M059J (cell line): ENCODE measurements at regions not wholly inside any gene's neighbourhood (a gene's known extent, or its start where the extent isn't known, plus 50 kb on each side); places are given as distances from the start of the nearest gene placed in this dataset.
"Not testable (repeated sequence)": the region's sequence is repeated elsewhere in the genome, so short reads cannot be mapped to it uniquely, and the experiment has no call there.

Experiments
- DNase-seq: peaks from one replicate; pipeline ENCODE4 v3.0.0-alpha.2; 2012; ENCODE audit warnings: low read depth

- no peak for DNase-seq
These were observed 135.5 kb downstream of the CEMIP2 start for GRCh38 chr9:71632776-71633175.

GRCh38 chr9:71630377-71630995, 137.8 kb downstream of the CEMIP2 start:
- DNase-seq: no peak

- no peak for DNase-seq
These were observed 138.6 kb downstream of the CEMIP2 start for GRCh38 chr9:71629578-71630215.

GRCh38 chr9:71628247-71628646, 140.1 kb downstream of the CEMIP2 start:
- no peak for DNase-seq

- DNase-seq: no peak
These were observed 140.8 kb downstream of the CEMIP2 start for GRCh38 chr9:71627537-71627936.

GRCh38 chr9:71626395-71626794, 141.9 kb downstream of the CEMIP2 start:
- no peak for DNase-seq

GRCh38 chr9:71624728-71625127, 143.6 kb downstream of the CEMIP2 start:
- DNase-seq: no peak

- DNase-seq: no peak
These were observed 147.6 kb downstream of the CEMIP2 start for GRCh38 chr9:71620746-71621145.

- no peak for DNase-seq
These were observed 148.0 kb downstream of the CEMIP2 start for GRCh38 chr9:71620331-71620730.

GRCh38 chr9:71619926-71620325, 148.4 kb downstream of the CEMIP2 start:
- no peak for DNase-seq

GRCh38 chr9:71614409-71615010, 153.8 kb downstream of the CEMIP2 start:
- DNase-seq: no peak

- DNase-seq: no peak
These were observed 155.4 kb downstream of the CEMIP2 start for GRCh38 chr9:71612889-71613288.

GRCh38 chr9:71609448-71609830, 158.9 kb downstream of the CEMIP2 start:
- no peak for DNase-seq

GRCh38 chr9:71608825-71609447, 159.4 kb downstream of the CEMIP2 start:
- DNase-seq: peak; percentile 57

GRCh38 chr9:71608021-71608420, 160.3 kb downstream of the CEMIP2 start:
- no peak for DNase-seq

- DNase-seq: no peak
These were observed 160.8 kb downstream of the CEMIP2 start for GRCh38 chr9:71607461-71607881.

- DNase-seq: peak; percentile 72
These were observed 163.9 kb downstream of the CEMIP2 start for GRCh38 chr9:71604197-71605063.

- DNase-seq: no peak
These were observed 165.7 kb downstream of the CEMIP2 start for GRCh38 chr9:71602652-71603051.

GRCh38 chr9:71595762-71596161, 172.6 kb downstream of the CEMIP2 start:
- not testable (repeated sequence) for DNase-seq

GRCh38 chr9:71594541-71594940, 173.8 kb downstream of the CEMIP2 start:
- no peak for DNase-seq

GRCh38 chr9:71592400-71592799, 175.9 kb downstream of the CEMIP2 start:
- DNase-seq: peak; percentile 59

GRCh38 chr9:71590362-71590761, 178.0 kb downstream of the CEMIP2 start:
- no peak for DNase-seq
